ENCODE measurements at regions not wholly inside any gene's neighbourhood (a gene's known extent, or its start where the extent isn't known, plus 50 kb on each side); places are given as distances from the start of the nearest gene placed in this dataset.

DNA sequence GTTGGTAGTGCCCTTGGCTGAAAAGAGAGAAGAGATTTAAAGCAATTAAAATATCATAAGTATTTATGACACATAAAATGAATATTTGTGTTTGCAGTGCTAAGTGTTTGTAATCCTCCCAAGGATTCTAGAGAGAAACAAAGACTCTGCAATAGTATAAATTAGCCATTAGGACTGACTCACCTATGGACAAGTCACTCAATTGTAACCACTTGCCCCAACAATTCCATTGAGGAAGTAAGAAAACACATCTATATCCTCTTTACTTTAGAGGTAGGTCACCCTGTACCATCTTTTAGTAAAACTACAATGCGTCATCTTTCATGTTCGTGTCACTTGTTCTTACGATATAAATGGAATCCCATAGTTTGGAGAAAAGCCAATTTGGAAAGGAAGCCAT is 85.7 kb upstream of the INHBA start:
- no peak for TF ChIP-seq CTCF (IDR thresholded peaks at IDR 0.05)
- no peak for TF ChIP-seq POLR2A (IDR thresholded peaks at IDR 0.05)
